Psoas muscle (tissue), 7 donors: ENCODE measurements at regions not wholly inside any gene's neighbourhood (a gene's known extent, or its start where the extent isn't known, plus 50 kb on each side); places are given as distances from the start of the nearest gene placed in this dataset.
"Not testable (repeated sequence)": the region's sequence is repeated elsewhere in the genome, so short reads cannot be mapped to it uniquely, and the experiment has no call there.

Source experiments
- ATAC-seq, 4 donors: fragments of 200-7000 bp; cut with Tn5 transposase; one replicate each; pipeline ENCODE4 v1.9.1; 2020; ENCODE audit warnings: moderate library complexity in 3 of 4, mild to moderate bottlenecking in 2 of 4
- DNase-seq, 2 donors: peaks; one replicate each; pipeline ENCODE4 v3.0.0-alpha.2; 2020
- H3K27ac ChIP-seq: fragments of 200-600 bp; one replicate; pipeline ENCODE4 v1.8.0; 2022
- H3K27me3 ChIP-seq, 3 donors: fragments of 200-600 bp in 1 of 3; one replicate each; pipeline versions ENCODE4 v1.6.1 to v1.8.0; 2013 to 2022; ENCODE audit warnings: low read length in 2 of 3, mild to moderate bottlenecking in 2 of 3, moderate library complexity in 1 of 3; ENCODE audit not compliant: insufficient read depth in 3 of 3
- H3K36me3 ChIP-seq, 2 donors: fragments of 200-600 bp in 1 of 2; one replicate each; pipeline versions ENCODE4 v1.6.1 to v1.8.0; 2013 to 2022; ENCODE audit warnings: low read depth in 1 of 2, mild to moderate bottlenecking in 1 of 2, moderate library complexity in 1 of 2; ENCODE audit not compliant: insufficient read depth in 1 of 2
- H3K4me1 ChIP-seq: fragments of 200-600 bp; one replicate; pipeline ENCODE4 v1.8.0; 2022
- H3K4me3 ChIP-seq: fragments of 200-600 bp; one replicate; pipeline ENCODE4 v1.8.0; 2022; ENCODE audit warnings: mild to moderate bottlenecking
- H3K9me3 ChIP-seq: fragments of 200-600 bp; one replicate; pipeline ENCODE4 v1.8.0; 2022
- WGBS, 3 donors: extraction: QIAGEN DNeasy Blood & Tissue Kit; methylation state at CpG; one replicate each; pipeline versions ENCODE4 v1.1.6 to v1.1.7; 2013; 5-methylcytosine and 5-hydroxymethylcytosine counted together
- intact Hi-C, 2 donors: fragments of 100-400 bp; cut with DNase I; formaldehyde crosslinking; loops; one replicate each; pipeline versions ENCODE4 v1.11.0 to v1.14.2; 2022
- TF ChIP-seq, protein P1 (sequence below): fragments of 200-600 bp; IDR thresholded peaks from one replicate; pipeline ENCODE4 v1.8.0; 2022; ENCODE audit warnings: antibody characterized with exemption
- donor health status: healthy with polysubstance abuse.
- donor health status: DM: no; HTN: no; CAD: no; lungs with moderate emphysema.
- donor health status: Bipolar disorder and iron deficiency.
- donor health status: healthy.
- donor health status: DM: yes; HTN: yes; CAD: no.
- donor health status: DM: no; HTN: no; CAD: no.
- donor health status: DM: yes; HTN: yes; CAD: no.

GRCh38 chr14:56351861-56352260 lies 227.7 kb upstream of the TMEM260 start:
- TF ChIP-seq, protein P1, sequence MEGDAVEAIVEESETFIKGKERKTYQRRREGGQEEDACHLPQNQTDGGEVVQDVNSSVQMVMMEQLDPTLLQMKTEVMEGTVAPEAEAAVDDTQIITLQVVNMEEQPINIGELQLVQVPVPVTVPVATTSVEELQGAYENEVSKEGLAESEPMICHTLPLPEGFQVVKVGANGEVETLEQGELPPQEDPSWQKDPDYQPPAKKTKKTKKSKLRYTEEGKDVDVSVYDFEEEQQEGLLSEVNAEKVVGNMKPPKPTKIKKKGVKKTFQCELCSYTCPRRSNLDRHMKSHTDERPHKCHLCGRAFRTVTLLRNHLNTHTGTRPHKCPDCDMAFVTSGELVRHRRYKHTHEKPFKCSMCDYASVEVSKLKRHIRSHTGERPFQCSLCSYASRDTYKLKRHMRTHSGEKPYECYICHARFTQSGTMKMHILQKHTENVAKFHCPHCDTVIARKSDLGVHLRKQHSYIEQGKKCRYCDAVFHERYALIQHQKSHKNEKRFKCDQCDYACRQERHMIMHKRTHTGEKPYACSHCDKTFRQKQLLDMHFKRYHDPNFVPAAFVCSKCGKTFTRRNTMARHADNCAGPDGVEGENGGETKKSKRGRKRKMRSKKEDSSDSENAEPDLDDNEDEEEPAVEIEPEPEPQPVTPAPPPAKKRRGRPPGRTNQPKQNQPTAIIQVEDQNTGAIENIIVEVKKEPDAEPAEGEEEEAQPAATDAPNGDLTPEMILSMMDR: no peak
- DNase-seq: no peak
- Histone ChIP-seq H3K4me1 (no peaks in the 10 kb centered on the region), H3K9me3 (no peaks in the 10 kb centered on the region), H3K27ac (no peak overlapping the region), H3K27me3 (no peaks in the 10 kb centered on the region), H3K4me3 (no peak overlapping the region), H3K36me3 (no peaks in the 10 kb centered on the region)
- intact Hi-C loops: no loop called here
- 83 to 91% (median 85%) methylated on average over 4 of the region's 4 CpGs for WGBS, 3 donors
- ATAC-seq: no peak

GRCh38 chr14:56352999-56353398 lies 226.6 kb upstream of the TMEM260 start:
- Histone ChIP-seq H3K4me3 (no peak overlapping the region), H3K4me1 (no peaks in the 10 kb centered on the region), H3K27ac (no peak overlapping the region), H3K9me3 (no peaks in the 10 kb centered on the region), H3K27me3 (no peaks in the 10 kb centered on the region), H3K36me3 (no peaks in the 10 kb centered on the region)
- TF ChIP-seq, protein P1: no peak
- ATAC-seq (no peak), DNase-seq (no peak)
- intact Hi-C loops: no loop called here
- 74 to 89% (median 80%) methylated on average over 2 of the region's 2 CpGs for WGBS, 3 donors

- Histone ChIP-seq H3K9me3 (no peaks in the 10 kb centered on the region), H3K4me3 (no peak overlapping the region), H3K36me3 (no peaks in the 10 kb centered on the region), H3K27me3 (no peaks in the 10 kb centered on the region), H3K27ac (no peak overlapping the region), H3K4me1 (no peaks in the 10 kb centered on the region)
- no peak for DNase-seq
- TF ChIP-seq, protein P1: no peak
- WGBS, 3 donors: 22 to 38% (median 26%) methylated on average over 9 of the region's 9 CpGs
- ATAC-seq: no peak
- intact Hi-C loops: no loop called here
These were observed 222.2 kb upstream of the TMEM260 start for GRCh38 chr14:56357428-56357827.

GRCh38 chr14:56358275-56358674 lies 221.3 kb upstream of the TMEM260 start:
- no peaks in the 10 kb centered on the region for H3K4me1 ChIP-seq
- intact Hi-C loops: no loop called here
- H3K9me3 ChIP-seq: no peaks in the 10 kb centered on the region
- ATAC-seq (no peak), DNase-seq (no peak)
- H3K4me3 ChIP-seq: no peak overlapping the region
- TF ChIP-seq, protein P1: no peak
- H3K27ac ChIP-seq: no peak overlapping the region
- 69 to 95% (median 72%) methylated on average over 2 of the region's 2 CpGs for whole genome bisulfite sequencing, 3 donors
- H3K36me3 ChIP-seq: no peaks in the 10 kb centered on the region
- H3K27me3 ChIP-seq: no peaks in the 10 kb centered on the region

- DNase-seq (no peak), ATAC-seq (no peak)
- Histone ChIP-seq H3K27me3 (no peaks in the 10 kb centered on the region), H3K4me3 (no peak overlapping the region), H3K36me3 (no peaks in the 10 kb centered on the region), H3K9me3 (no peaks in the 10 kb centered on the region), H3K27ac (no peak overlapping the region), H3K4me1 (no peaks in the 10 kb centered on the region)
- TF ChIP-seq, protein P1: no peak
- intact Hi-C loops: no loop called here
- 77 to 84% (median 81%) methylated on average over 7 of the region's 7 CpGs for WGBS, 3 donors
These were observed 220.6 kb upstream of the TMEM260 start for GRCh38 chr14:56358851-56359614.

GRCh38 chr14:56365663-56366062 lies 213.9 kb upstream of the TMEM260 start:
- H3K4me1 ChIP-seq, H3K4me3 ChIP-seq, DNase-seq, H3K9me3 ChIP-seq, H3K36me3 ChIP-seq, H3K27ac ChIP-seq, ATAC-seq, intact Hi-C loops, H3K27me3 ChIP-seq: not testable (repeated sequence)
- 82 to 88% (median 83%) methylated on average over 1 of the region's 1 CpG for WGBS, 3 donors
